ENCODE measurements at regions not wholly inside any gene's neighbourhood (a gene's known extent, or its start where the extent isn't known, plus 50 kb on each side); places are given as distances from the start of the nearest gene placed in this dataset.

DNA sequence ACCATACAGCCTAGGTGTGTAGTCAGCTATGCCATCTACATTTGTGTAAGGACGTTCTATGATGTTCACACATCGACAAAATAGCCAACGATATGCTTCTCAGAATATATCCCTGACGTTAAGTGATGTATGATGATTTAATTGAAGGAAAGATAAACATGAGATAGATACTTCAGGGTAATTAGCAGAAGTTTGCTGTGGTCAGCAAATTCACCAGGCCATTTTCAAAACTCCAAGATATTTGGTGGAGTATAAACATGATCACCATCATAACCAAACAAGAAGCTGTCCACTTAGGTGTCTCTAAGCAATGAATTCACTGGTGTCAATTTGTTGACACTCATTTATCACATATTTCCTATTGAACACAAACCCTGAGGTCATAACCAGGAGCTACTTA lies 885.6 kb upstream of the NR2F2 start:
- H3K4ac ChIP-seq (ENCODE audit: low read depth, low read length): no peak overlapping the region
- H2BK5ac ChIP-seq (ENCODE audit: low read length): no peak overlapping the region
- H3K79me1 ChIP-seq (ENCODE audit: low read length): no peaks in the 10 kb centered on the region
- H3K4me2 ChIP-seq (ENCODE audit: low read length): no peak overlapping the region
- H3K9ac ChIP-seq (ENCODE audit: low read length): no peak overlapping the region
- WGBS (ENCODE audit: extremely low coverage, insufficient coverage, low lambda C conversion rate): no CpG with 5 or more reads among the region's 4 CpGs
- no peaks in the 10 kb centered on the region for H3K36me3 ChIP-seq (ENCODE audit: control insufficient read depth, insufficient read depth, low read length)
- no peak overlapping the region for H2AK5ac ChIP-seq (ENCODE audit: low read length)
- no peak overlapping the region for H3K18ac ChIP-seq (ENCODE audit: low read length)
- no peak overlapping the region for H4K5ac ChIP-seq (ENCODE audit: low read length)
- no peaks in the 10 kb centered on the region for H3K4me1 ChIP-seq (ENCODE audit: control insufficient read depth, low read depth, low read length)
- H2BK15ac ChIP-seq (replicated peaks; ENCODE audit: low read depth): no peak overlapping the region
- H3K23ac ChIP-seq (ENCODE audit: low read length): no peak overlapping the region
- H2BK120ac ChIP-seq (ENCODE audit: low read depth, low read length): no peak overlapping the region
- DNase-seq: no peak
- H3K27me3 ChIP-seq (ENCODE audit: insufficient read depth, low read length, poor library complexity): no peaks in the 10 kb centered on the region
- no peak overlapping the region for H3K27ac ChIP-seq (ENCODE audit: low read depth, low read length)
- no peaks in the 10 kb centered on the region for H3K79me2 ChIP-seq (ENCODE audit: control insufficient read depth, insufficient read depth, low read length)
- H4K8ac ChIP-seq (ENCODE audit: low read depth, low read length): no peak overlapping the region
- no peak overlapping the region for H3K56ac ChIP-seq (ENCODE audit: low read length)
- H3K4me3 ChIP-seq (ENCODE audit: low read length): no peak overlapping the region

- H3K4me2 ChIP-seq (ENCODE audit: low read length): no peak overlapping the region
- no CpG with 5 or more reads among the region's 2 CpGs for WGBS (ENCODE audit: extremely low coverage, insufficient coverage, low lambda C conversion rate)
- no peak overlapping the region for H3K4ac ChIP-seq (ENCODE audit: low read depth, low read length)
- no peak overlapping the region for H2BK5ac ChIP-seq (ENCODE audit: low read length)
- H3K18ac ChIP-seq (ENCODE audit: low read length): no peak overlapping the region
- no peak overlapping the region for H3K23ac ChIP-seq (ENCODE audit: low read length)
- no peaks in the 10 kb centered on the region for H3K4me1 ChIP-seq (ENCODE audit: control insufficient read depth, low read depth, low read length)
- no peak overlapping the region for H4K5ac ChIP-seq (ENCODE audit: low read length)
- H3K4me3 ChIP-seq (ENCODE audit: low read length): no peak overlapping the region
- no peak overlapping the region for H2BK120ac ChIP-seq (ENCODE audit: low read depth, low read length)
- no peaks in the 10 kb centered on the region for H3K79me1 ChIP-seq (ENCODE audit: low read length)
- DNase-seq: no peak
- H3K56ac ChIP-seq (ENCODE audit: low read length): no peak overlapping the region
- H4K8ac ChIP-seq (ENCODE audit: low read depth, low read length): no peak overlapping the region
- no peaks in the 10 kb centered on the region for H3K36me3 ChIP-seq (ENCODE audit: control insufficient read depth, insufficient read depth, low read length)
- H3K27me3 ChIP-seq (ENCODE audit: insufficient read depth, low read length, poor library complexity): no peaks in the 10 kb centered on the region
- no peaks in the 10 kb centered on the region for H3K79me2 ChIP-seq (ENCODE audit: control insufficient read depth, insufficient read depth, low read length)
- H3K9ac ChIP-seq (ENCODE audit: low read length): no peak overlapping the region
- no peak overlapping the region for H2BK15ac ChIP-seq (replicated peaks; ENCODE audit: low read depth)
- H2AK5ac ChIP-seq (ENCODE audit: low read length): no peak overlapping the region
- H3K27ac ChIP-seq (ENCODE audit: low read depth, low read length): no peak overlapping the region
These were observed 883.6 kb upstream of the NR2F2 start for GRCh38 chr15:95446854-95447253.

DNA sequence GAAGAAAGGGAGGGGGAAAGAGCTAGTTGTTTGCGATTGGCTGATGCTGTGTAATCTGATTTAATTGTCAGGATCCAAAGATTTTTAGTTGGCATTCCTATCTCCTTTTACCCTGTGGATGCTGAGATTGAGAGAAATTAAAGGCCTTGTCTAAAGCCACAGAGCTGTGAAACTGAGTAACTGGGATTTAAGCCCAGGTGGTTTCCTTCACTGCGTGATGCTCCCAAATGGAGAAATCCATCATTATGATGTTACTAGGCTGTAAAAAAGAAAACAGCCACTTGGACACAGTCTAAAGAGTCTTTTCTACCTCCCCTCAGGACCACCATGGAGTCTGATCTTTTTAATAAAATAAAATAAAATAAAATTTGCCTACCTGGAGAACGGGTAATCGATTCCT lies 883.0 kb upstream of the NR2F2 start:
- Histone ChIP-seq H2BK120ac (ENCODE audit: low read depth, low read length) (no peak overlapping the region), H3K79me1 (ENCODE audit: low read length) (no peaks in the 10 kb centered on the region), H3K36me3 (ENCODE audit: control insufficient read depth, insufficient read depth, low read length) (no peaks in the 10 kb centered on the region), H2BK5ac (ENCODE audit: low read length) (no peak overlapping the region), H3K23ac (ENCODE audit: low read length) (no peak overlapping the region), H3K18ac (ENCODE audit: low read length) (no peak overlapping the region), H3K4me1 (ENCODE audit: control insufficient read depth, low read depth, low read length) (no peaks in the 10 kb centered on the region), H3K27ac (ENCODE audit: low read depth, low read length) (no peak overlapping the region), H3K9ac (ENCODE audit: low read length) (no peak overlapping the region), H3K4me3 (ENCODE audit: low read length) (no peak overlapping the region), H4K8ac (ENCODE audit: low read depth, low read length) (no peak overlapping the region), H3K79me2 (ENCODE audit: control insufficient read depth, insufficient read depth, low read length) (no peaks in the 10 kb centered on the region), H4K5ac (ENCODE audit: low read length) (no peak overlapping the region), H3K4ac (ENCODE audit: low read depth, low read length) (no peak overlapping the region), H2BK15ac (replicated peaks; ENCODE audit: low read depth) (no peak overlapping the region), H3K27me3 (ENCODE audit: insufficient read depth, low read length, poor library complexity) (no peaks in the 10 kb centered on the region), H2AK5ac (ENCODE audit: low read length) (no peak overlapping the region), H3K56ac (ENCODE audit: low read length) (no peak overlapping the region), H3K4me2 (ENCODE audit: low read length) (no peak overlapping the region)
- no peak for DNase-seq
- no CpG with 5 or more reads among the region's 4 CpGs for WGBS (ENCODE audit: extremely low coverage, insufficient coverage, low lambda C conversion rate)

DNA sequence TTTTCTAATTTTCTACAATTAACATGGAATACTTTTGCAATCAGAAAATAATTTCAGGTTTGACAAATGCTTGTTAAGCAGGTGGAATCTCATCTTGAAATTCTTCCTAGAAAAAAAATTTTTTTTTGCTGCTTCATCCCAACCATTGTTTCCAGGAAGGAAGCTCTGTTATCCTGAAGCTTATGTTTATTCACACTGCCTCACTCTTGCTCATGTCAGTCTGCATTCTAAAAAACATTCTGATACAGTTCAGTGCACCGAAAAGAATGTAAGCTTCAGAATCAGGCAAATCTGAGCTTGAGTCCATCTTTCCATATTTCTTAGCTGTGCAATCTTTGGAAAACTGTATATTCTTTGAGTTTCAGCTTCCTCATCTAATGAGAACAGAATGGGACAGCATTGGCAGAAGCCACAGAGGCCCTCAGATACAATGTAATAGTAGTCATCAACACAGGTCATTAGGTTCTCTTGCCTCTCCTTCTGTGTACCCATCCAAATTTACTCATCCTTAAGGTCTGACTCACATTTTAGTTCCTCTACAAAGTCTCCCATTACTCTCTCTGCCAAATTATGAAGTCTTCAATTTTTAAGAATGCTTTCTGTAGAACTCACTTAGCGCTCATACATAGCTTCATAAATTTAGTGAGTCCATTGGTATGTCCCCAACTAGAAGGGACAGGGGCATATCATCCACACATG lies 881.8 kb upstream of the NR2F2 start:
- no peak overlapping the region for H3K27ac ChIP-seq (ENCODE audit: low read depth, low read length)
- WGBS (ENCODE audit: extremely low coverage, insufficient coverage, low lambda C conversion rate): no CpG with 5 or more reads among the region's 2 CpGs
- H3K79me2 ChIP-seq (ENCODE audit: control insufficient read depth, insufficient read depth, low read length): no peaks in the 10 kb centered on the region
- no peak overlapping the region for H4K5ac ChIP-seq (ENCODE audit: low read length)
- no peak overlapping the region for H3K4me3 ChIP-seq (ENCODE audit: low read length)
- H2AK5ac ChIP-seq (ENCODE audit: low read length): no peak overlapping the region
- H3K79me1 ChIP-seq (ENCODE audit: low read length): no peaks in the 10 kb centered on the region
- H3K27me3 ChIP-seq (ENCODE audit: insufficient read depth, low read length, poor library complexity): no peaks in the 10 kb centered on the region
- no peak overlapping the region for H4K8ac ChIP-seq (ENCODE audit: low read depth, low read length)
- H2BK5ac ChIP-seq (ENCODE audit: low read length): no peak overlapping the region
- H3K4ac ChIP-seq (ENCODE audit: low read depth, low read length): no peak overlapping the region
- no peaks in the 10 kb centered on the region for H3K36me3 ChIP-seq (ENCODE audit: control insufficient read depth, insufficient read depth, low read length)
- no peak overlapping the region for H2BK120ac ChIP-seq (ENCODE audit: low read depth, low read length)
- H3K23ac ChIP-seq (ENCODE audit: low read length): no peak overlapping the region
- no peak overlapping the region for H3K18ac ChIP-seq (ENCODE audit: low read length)
- H3K56ac ChIP-seq (ENCODE audit: low read length): no peak overlapping the region
- no peak overlapping the region for H3K4me2 ChIP-seq (ENCODE audit: low read length)
- no peak overlapping the region for H3K9ac ChIP-seq (ENCODE audit: low read length)
- H3K4me1 ChIP-seq (ENCODE audit: control insufficient read depth, low read depth, low read length): no peaks in the 10 kb centered on the region
- H2BK15ac ChIP-seq (replicated peaks; ENCODE audit: low read depth): no peak overlapping the region
- no peak for DNase-seq

GRCh38 chr15:95449230-95449628 lies 881.3 kb upstream of the NR2F2 start:
- H2BK15ac ChIP-seq (replicated peaks; ENCODE audit: low read depth): no peak overlapping the region
- no peak overlapping the region for H4K5ac ChIP-seq (ENCODE audit: low read length)
- no peak overlapping the region for H3K18ac ChIP-seq (ENCODE audit: low read length)
- H3K36me3 ChIP-seq (ENCODE audit: control insufficient read depth, insufficient read depth, low read length): no peaks in the 10 kb centered on the region
- H3K4me3 ChIP-seq (ENCODE audit: low read length): no peak overlapping the region
- H3K27me3 ChIP-seq (ENCODE audit: insufficient read depth, low read length, poor library complexity): no peaks in the 10 kb centered on the region
- H4K8ac ChIP-seq (ENCODE audit: low read depth, low read length): no peak overlapping the region
- no peaks in the 10 kb centered on the region for H3K79me2 ChIP-seq (ENCODE audit: control insufficient read depth, insufficient read depth, low read length)
- no peak overlapping the region for H3K4ac ChIP-seq (ENCODE audit: low read depth, low read length)
- no peak overlapping the region for H3K9ac ChIP-seq (ENCODE audit: low read length)
- no peak for DNase-seq
- no peaks in the 10 kb centered on the region for H3K79me1 ChIP-seq (ENCODE audit: low read length)
- no peak overlapping the region for H3K56ac ChIP-seq (ENCODE audit: low read length)
- no peak overlapping the region for H2AK5ac ChIP-seq (ENCODE audit: low read length)
- H3K4me1 ChIP-seq (ENCODE audit: control insufficient read depth, low read depth, low read length): no peaks in the 10 kb centered on the region
- no peak overlapping the region for H3K27ac ChIP-seq (ENCODE audit: low read depth, low read length)
- H2BK5ac ChIP-seq (ENCODE audit: low read length): no peak overlapping the region
- H2BK120ac ChIP-seq (ENCODE audit: low read depth, low read length): no peak overlapping the region
- no peak overlapping the region for H3K23ac ChIP-seq (ENCODE audit: low read length)
- no CpG with 5 or more reads among the region's 2 CpGs for WGBS (ENCODE audit: extremely low coverage, insufficient coverage, low lambda C conversion rate)
- H3K4me2 ChIP-seq (ENCODE audit: low read length): no peak overlapping the region

DNA sequence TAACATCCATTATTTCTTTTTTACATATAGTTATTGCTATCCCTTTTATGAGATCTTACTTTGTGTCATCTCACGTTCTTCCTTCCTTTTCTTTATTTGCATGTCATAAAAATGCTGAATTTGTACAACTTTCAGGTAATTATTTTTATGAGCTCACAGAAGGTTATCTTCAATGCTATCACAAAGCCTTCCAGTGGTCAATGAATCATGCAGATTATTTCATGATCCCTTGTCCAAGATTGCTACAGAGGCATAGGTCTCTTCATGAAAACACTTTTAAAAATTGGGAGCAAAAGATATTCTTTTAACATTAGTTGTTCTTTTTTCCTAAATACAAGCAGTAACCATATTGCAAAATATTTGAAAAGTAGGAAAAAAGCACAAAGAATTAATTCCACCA lies 880.1 kb upstream of the NR2F2 start:
- H3K79me2 ChIP-seq (ENCODE audit: control insufficient read depth, insufficient read depth, low read length): no peaks in the 10 kb centered on the region
- no peak overlapping the region for H3K4ac ChIP-seq (ENCODE audit: low read depth, low read length)
- no peak overlapping the region for H4K5ac ChIP-seq (ENCODE audit: low read length)
- WGBS (ENCODE audit: extremely low coverage, insufficient coverage, low lambda C conversion rate): no CpG with 5 or more reads among the region's 1 CpG
- H3K27me3 ChIP-seq (ENCODE audit: insufficient read depth, low read length, poor library complexity): no peaks in the 10 kb centered on the region
- no peaks in the 10 kb centered on the region for H3K36me3 ChIP-seq (ENCODE audit: control insufficient read depth, insufficient read depth, low read length)
- no peak overlapping the region for H3K4me3 ChIP-seq (ENCODE audit: low read length)
- no peak overlapping the region for H2BK5ac ChIP-seq (ENCODE audit: low read length)
- H3K18ac ChIP-seq (ENCODE audit: low read length): no peak overlapping the region
- no peak overlapping the region for H2AK5ac ChIP-seq (ENCODE audit: low read length)
- no peaks in the 10 kb centered on the region for H3K4me1 ChIP-seq (ENCODE audit: control insufficient read depth, low read depth, low read length)
- H2BK15ac ChIP-seq (replicated peaks; ENCODE audit: low read depth): no peak overlapping the region
- no peak overlapping the region for H2BK120ac ChIP-seq (ENCODE audit: low read depth, low read length)
- no peak overlapping the region for H3K23ac ChIP-seq (ENCODE audit: low read length)
- no peak for DNase-seq
- H3K27ac ChIP-seq (ENCODE audit: low read depth, low read length): no peak overlapping the region
- no peak overlapping the region for H3K4me2 ChIP-seq (ENCODE audit: low read length)
- no peak overlapping the region for H3K9ac ChIP-seq (ENCODE audit: low read length)
- no peaks in the 10 kb centered on the region for H3K79me1 ChIP-seq (ENCODE audit: low read length)
- no peak overlapping the region for H3K56ac ChIP-seq (ENCODE audit: low read length)
- no peak overlapping the region for H4K8ac ChIP-seq (ENCODE audit: low read depth, low read length)
